BE2C (cell line): ENCODE measurements at regions not wholly inside any gene's neighbourhood (a gene's known extent, or its start where the extent isn't known, plus 50 kb on each side); places are given as distances from the start of the nearest gene placed in this dataset.

Source experiments
- DNase-seq: peaks from one replicate; pipeline ENCODE4 v3.0.0-alpha.2; 2020
- H3K27me3 ChIP-seq: fragments of 250-450 bp; sonication (Bioruptor Pico); 2 replicates; pipeline ENCODE4 v1.5.1; 2020; ENCODE audit warnings: mild to moderate bottlenecking
- H3K36me3 ChIP-seq: fragments of 250-450 bp; sonication (Bioruptor Pico); 2 replicates; pipeline ENCODE4 v1.5.1; 2020; ENCODE audit warnings: mild to moderate bottlenecking
- H3K4me1 ChIP-seq: fragments of 250-450 bp; sonication (Bioruptor Pico); 2 replicates; pipeline ENCODE4 v1.5.1; 2020
- H3K4me3 ChIP-seq: 2 replicates; pipeline ENCODE4 v1.5.1; 2011; ENCODE audit warnings: low read depth, low read length
- H3K9me3 ChIP-seq: fragments of 250-450 bp; sonication (Bioruptor Pico); 2 replicates; pipeline ENCODE4 v1.5.1; 2020
- CTCF ChIP-seq: IDR thresholded peaks from 2 replicates; pipeline ENCODE4 v1.5.1; 2012; ENCODE audit warnings: mild to moderate bottlenecking, low read depth, low read length

- DNase-seq, result no peak
- Histone ChIP-seq H3K9me3 (no peaks in the 10 kb centered on the region), H3K27me3 (no peaks in the 10 kb centered on the region), H3K4me1 (no peaks in the 10 kb centered on the region), H3K36me3 (no peaks in the 10 kb centered on the region), H3K4me3 (no peak overlapping the region)
- no peak for TF ChIP-seq CTCF
Observed at GRCh38 chr14:25588751-25589150, 538.8 kb upstream of the STXBP6 start.

GRCh38 chr14:25574628-25575325 lies 524.8 kb upstream of the STXBP6 start:
- Histone ChIP-seq H3K27me3 (no peaks in the 10 kb centered on the region), H3K36me3 (no peaks in the 10 kb centered on the region), H3K4me1 (no peaks in the 10 kb centered on the region), H3K9me3 (no peaks in the 10 kb centered on the region), H3K4me3 (no peak overlapping the region)
- no peak for DNase-seq
- no peak for TF ChIP-seq CTCF

- H3K27me3 ChIP-seq, result no peaks in the 10 kb centered on the region
- H3K4me1 ChIP-seq, result no peaks in the 10 kb centered on the region
- no peak for TF ChIP-seq CTCF
- DNase-seq, result no peak
- peaks cover 3% of the 10 kb centered on the region; the same call in 1 of the 2 replicates for H3K9me3 ChIP-seq
- H3K36me3 ChIP-seq, result no peaks in the 10 kb centered on the region
- H3K4me3 ChIP-seq, result no peak overlapping the region
Observed at GRCh38 chr14:25570483-25570882, 520.5 kb upstream of the STXBP6 start.

GRCh38 chr14:25557466-25557865 lies 507.5 kb upstream of the STXBP6 start:
- no peaks in the 10 kb centered on the region for H3K36me3 ChIP-seq
- TF ChIP-seq CTCF, result no peak
- H3K9me3 ChIP-seq, result no peaks in the 10 kb centered on the region
- no peaks in the 10 kb centered on the region for H3K4me1 ChIP-seq
- DNase-seq, result no peak
- no peak overlapping the region for H3K4me3 ChIP-seq
- no peaks in the 10 kb centered on the region for H3K27me3 ChIP-seq

- H3K36me3 ChIP-seq, result no peaks in the 10 kb centered on the region
- no peak for DNase-seq
- H3K27me3 ChIP-seq, result no peaks in the 10 kb centered on the region
- no peaks in the 10 kb centered on the region for H3K9me3 ChIP-seq
- H3K4me1 ChIP-seq, result no peaks in the 10 kb centered on the region
- TF ChIP-seq CTCF, result no peak
- H3K4me3 ChIP-seq, result no peak overlapping the region
Observed at GRCh38 chr14:25552826-25553225, 502.9 kb upstream of the STXBP6 start.

- no peak for TF ChIP-seq CTCF
- Histone ChIP-seq H3K9me3 (no peaks in the 10 kb centered on the region), H3K4me1 (no peaks in the 10 kb centered on the region), H3K4me3 (no peak overlapping the region), H3K36me3 (no peaks in the 10 kb centered on the region), H3K27me3 (no peaks in the 10 kb centered on the region)
- DNase-seq, result no peak
Observed at GRCh38 chr14:25551674-25552073, 501.7 kb upstream of the STXBP6 start.
